NCI-H2227 (cell line): ENCODE measurements at regions not wholly inside any gene's neighbourhood (a gene's known extent, or its start where the extent isn't known, plus 50 kb on each side); places are given as distances from the start of the nearest gene placed in this dataset.
"Not testable (repeated sequence)": the region's sequence is repeated elsewhere in the genome, so short reads cannot be mapped to it uniquely, and the experiment has no call there.

Experiments
- DNase-seq: peaks from one replicate; lab custom pipeline; 2025; ENCODE audit not compliant: unreplicated experiment; lab: John Stamatoyannopoulos, UW

DNA sequence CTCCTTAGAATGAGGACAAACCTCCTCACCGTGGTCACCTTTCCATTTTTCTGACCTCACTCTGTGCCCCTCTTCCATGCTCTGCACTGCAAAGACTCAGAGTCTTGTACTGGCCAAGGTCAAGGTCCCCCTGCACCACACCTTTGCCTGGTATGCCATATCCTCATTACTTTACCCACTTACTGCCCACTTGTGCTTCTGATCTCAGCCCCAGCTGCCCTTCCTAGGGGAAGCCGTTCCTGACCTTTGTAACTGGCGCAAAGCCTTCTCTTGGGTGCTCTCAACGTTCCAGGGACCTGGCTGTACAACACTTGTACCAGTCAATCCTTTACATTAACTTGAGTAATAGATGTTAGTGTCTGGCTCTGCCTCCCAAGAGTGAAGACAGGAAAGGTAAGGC, 256.0 kb downstream of the SV2B start:
- DNase-seq, result no peak

DNA sequence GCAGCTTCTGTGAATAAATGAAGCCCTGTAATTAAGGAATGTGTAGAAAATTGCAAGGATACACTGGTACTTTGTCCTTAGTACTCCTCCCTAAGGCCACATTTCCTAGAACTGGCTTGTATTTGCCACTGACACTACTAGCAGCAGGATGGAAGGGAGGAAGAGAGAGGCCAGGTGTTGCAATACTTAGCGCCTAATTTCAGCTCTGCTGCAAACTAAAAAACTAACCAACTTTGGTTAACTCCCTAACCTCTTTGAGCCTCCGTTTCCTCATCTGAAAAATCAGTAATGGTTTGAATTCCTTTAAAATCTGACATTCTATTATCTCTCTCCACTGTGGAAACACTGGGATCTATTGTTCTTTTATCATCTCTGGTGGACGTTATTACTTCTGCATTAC, 257.0 kb downstream of the SV2B start:
- DNase-seq, result no peak

DNA sequence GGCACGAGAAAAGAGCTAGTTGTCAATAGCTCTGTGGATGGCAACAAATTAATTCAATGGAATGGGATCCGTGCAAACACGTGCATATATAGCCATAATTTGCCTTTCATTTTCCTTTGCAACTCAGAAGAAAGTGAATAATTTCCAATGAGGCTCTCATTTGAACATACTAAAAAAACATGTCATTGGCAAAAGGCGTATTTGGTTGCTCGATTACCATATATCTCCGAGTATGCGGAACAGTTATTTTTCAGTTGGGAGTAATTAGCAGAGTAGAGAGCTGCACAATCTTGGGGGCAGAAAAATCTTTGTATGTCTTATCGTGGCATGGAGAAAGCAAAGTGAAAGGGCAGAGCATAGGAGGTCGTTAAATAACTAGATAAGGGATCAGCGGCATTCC, 257.4 kb downstream of the SV2B start:
- no peak for DNase-seq

DNA sequence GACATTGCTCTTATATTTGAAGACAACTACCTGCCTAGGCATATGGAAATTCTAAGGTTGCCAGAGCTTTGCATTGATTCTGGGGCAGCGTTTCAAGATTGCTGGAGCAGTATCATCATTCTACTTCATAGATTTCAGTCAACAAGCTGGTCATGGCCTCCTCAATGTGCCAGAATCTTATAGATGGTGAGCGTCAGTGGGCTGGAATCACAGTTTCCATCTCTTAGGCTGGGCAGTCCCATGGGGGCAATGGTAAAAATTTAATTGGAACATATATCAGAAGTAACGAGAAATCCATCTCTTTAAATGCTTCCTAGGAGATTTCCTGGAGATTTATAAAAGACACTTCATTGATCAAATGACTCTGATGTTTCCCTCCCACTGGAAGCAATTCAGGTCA, 258.3 kb downstream of the SV2B start:
- DNase-seq, result no peak

DNA sequence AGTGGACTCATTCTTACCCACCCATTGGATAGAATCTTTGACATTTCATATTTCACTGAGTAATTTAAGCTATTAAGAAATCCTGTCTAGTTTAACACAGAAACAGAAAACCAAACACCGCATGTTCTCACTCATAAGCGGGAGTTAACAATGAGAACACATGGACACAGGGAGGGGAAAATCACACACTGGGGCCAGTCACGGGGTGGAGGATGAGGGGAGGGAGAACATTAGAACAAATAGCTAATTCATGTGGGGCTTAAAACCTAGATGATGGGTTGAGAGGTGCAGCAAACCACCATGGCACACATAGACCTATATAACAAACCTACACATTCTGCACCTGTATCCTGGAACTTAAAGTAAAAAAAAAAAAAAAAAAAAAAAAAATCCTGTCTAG, 261.6 kb downstream of the SV2B start:
- DNase-seq, result not testable (repeated sequence)

DNA sequence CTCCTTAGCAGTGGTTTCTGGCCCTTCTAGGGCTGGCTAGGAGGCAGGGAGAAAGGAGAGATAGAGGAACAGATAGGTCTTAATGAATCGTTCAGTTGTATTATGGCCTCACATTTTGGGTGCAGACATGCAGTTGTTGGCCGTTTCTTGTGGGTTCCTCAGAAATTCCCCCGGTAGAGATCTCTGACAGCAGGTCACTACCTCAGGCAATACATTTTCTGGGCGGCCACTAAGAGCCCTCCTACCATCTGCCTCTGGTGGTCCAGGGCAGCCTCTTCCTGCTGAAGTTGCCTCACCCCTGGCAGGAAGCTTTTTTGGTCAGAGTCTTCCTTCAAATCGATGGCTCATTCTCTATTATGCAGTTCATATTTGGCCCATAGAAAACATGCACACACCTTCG, 266.1 kb downstream of the SV2B start:
- no peak for DNase-seq

DNA sequence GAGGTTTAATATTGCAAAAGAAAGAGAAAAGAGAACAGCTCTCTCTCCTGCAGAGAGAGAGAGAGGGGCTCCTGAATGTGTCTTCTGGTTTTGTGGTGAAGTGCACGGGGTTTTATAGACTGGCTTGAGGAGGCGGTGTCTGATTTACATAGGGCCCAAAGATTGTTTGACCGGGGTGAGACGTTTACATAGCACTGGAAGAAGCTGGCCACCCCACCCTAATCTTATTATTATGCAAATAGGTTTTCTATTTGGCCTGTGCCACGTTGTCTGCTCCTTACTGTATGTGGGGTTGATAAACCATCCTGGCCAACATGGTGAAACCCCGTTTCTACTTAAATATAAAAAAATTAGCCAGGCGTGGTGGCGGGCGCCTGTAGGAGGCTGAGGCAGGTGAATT, 268.6 kb downstream of the SV2B start:
- no peak for DNase-seq

DNA sequence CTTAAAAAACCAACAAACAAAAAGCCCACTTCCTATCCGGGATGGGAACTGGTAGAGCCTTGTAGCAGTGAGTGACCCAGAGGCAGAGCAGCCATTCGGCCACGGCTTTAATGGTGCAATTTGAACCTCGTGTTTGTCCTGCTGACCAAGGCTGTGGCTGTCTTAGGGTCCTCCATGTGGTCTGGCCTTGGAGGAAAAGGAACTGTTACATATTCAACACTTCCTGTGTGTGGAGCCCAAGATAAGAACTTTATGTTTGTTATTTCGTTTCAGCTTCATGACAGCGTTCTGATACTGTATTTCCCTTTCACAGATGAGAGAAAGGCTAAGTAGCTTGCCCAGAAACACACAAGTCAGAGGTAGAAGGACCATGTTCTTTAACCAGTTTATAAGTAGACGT, 269.8 kb downstream of the SV2B start:
- DNase-seq, result no peak

DNA sequence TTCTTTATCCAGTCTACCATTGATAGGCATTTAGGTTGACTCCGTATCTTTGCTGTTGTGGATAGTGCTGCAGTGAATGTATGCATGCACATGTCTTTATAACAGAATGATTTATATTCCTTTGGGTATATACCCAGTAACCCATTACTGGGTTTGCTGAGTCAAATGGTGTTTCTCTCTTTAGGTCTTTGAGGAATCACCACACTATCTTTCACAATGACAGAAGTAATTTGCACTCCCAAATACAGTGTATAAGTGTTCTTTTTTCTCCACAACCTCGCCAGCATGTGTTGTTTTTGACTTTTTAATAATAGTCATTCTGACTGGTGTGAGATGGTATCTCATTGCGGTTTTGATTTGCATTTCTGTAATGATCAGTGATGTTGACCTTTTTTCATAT, 271.3 kb downstream of the SV2B start:
- not testable (repeated sequence) for DNase-seq

DNA sequence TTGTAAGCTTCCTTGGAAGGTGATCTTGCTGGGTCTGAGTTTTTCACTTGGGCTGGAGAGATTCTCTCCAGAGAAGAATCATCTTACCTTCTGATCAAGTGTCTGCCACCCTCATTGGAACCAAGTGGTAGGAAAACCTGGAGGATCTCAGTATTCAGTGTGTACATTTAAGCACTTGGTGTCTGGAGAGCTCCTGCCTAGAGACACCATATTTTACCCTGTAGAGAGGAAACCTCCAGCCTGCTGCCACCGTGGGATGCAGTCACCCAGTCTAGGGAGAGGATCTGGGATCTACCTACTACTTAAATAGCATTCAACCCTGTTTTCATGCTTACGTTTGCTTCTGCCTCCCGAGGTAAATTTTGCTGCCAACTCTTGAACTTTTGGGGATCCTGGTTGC, 274.3 kb downstream of the SV2B start:
- DNase-seq, result no peak

DNA sequence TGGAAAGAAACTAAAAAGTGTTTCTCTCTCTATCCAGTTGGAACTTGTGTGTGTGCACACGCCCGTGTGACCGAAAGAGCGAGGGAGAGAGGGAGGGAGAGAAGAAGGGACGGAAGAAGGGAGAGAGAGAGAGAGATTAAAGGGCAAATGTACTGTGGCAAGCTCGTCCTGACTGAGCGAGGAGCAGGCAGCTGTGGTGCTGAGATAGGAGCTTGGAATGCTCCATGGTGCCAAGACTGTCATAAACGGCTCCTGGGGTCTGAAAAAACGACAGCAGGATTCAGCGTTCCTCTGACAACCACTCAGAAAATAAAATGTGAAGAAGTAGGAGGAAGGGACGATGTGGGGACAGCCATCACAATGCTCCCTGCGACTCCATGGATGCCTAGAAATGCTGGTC, 276.0 kb downstream of the SV2B start:
- DNase-seq, result no peak

DNA sequence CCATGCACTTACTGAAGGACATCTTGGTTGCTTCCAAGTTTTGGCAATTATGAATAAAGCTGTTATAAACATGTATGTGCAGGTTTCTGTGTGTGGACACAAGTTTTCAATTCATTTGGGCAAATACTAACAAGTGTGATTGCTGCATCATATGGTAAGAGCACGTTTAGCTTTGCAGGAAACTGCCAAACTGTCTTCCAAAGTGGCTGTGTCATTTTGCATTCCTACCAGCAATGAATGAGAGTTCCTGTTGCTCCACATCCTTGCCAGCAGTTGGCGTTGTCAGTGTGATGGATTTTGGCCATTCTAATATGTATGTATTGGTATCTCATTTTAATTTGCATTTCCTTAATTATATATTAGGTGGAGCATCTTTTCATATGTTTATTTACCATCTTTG, 280.1 kb downstream of the SV2B start:
- DNase-seq, result no peak

DNA sequence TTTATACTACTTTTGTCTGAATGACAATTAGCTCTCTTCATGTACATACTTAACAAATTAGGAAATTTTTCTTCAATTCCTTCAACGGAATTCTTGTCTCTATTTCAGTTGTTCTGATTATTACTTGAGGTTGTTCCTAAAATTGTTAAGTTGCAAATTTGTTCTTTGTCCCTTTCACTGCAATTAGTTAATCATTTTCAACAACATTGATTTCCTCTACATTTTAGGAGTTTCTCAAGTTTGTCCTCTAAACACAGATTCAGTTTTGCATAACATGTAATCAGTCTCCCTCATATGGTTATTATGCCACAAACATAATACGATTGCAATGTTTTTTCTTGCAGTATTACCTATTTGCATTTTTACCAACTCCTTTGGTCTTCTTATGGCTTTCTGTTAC, 283.5 kb downstream of the SV2B start:
- no peak for DNase-seq

DNA sequence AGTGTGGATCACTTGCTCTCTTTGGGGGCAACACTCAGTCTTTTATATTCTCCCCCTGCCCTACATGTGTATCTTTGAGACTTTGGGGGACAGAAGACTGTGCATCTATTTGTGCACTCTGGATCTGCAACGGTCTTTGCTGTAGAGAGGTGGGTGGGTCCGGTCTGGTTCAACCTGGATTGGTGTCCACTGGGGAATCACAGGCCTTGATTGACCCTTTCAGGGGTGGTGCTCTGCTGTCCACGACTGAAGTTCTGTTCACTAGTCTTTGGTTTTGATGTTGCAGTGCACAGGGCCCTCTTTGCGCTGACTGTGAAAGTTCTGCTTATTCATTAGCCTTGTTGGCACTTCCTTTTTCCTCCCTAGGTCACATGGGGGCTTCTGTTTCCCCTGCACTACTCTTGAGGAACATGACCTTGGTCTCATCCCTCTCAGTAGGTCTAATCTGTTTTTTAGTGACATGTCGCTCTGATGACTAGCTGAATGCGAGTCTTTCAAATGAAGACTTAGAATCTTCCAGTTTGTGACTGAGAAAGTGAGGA, 284.2 kb downstream of the SV2B start:
- DNase-seq, result no peak

DNA sequence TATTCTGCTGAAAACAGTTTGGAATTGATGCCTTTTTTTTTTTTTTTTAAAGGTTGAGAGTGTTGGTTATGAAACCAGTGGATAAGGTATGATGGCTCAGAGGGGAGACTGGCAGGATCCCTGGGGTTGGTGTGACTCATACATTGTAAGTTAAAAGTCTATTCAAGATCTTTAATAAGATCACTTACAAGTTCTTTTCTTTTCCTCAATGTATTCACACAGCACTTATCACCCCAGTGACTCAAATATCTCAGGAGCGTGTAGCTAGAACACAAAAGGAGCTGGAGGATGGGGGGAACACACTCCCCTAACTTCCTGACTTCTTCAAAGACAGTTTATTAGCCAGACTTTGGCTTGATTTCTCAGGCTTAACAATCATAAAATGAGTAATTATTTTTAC, 285.3 kb downstream of the SV2B start:
- no peak for DNase-seq

DNA sequence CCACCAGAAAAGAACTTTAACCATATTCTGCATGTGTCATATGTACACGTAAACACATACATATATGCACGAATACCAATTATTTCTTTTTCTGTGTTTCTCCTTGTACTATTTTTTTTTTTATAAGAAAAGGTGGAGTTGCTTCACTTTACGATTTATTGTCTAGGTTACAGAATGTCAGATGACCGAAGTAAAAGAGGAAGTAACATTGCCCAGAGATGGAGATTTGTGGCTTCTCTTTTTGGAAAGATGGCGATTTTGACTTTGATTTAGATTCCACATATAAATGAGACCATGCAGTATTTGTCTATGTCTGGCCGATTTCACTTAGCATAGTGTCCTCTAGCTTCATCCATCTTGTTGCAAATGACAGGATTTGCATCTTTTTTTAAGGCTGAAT, 293.1 kb downstream of the SV2B start:
- no peak for DNase-seq

DNA sequence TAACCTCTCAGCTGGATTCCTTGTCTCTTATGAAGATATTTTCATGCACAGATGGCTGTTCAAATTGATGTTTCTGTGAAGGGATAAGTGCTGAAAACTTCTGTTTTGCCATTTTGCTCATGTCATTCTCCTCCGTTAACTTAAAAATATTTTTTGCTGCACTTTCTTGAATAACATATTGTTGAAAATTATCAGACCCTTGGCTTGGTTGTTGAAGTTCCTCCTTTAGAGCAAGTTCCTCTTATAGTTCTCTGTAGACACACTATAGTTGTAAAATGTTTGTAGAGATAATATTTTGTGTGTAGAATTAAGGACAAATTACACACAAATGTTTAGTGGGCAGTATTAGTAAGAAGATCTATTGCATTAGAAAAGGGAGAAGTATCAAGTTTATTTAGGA, 300.4 kb downstream of the SV2B start:
- no peak for DNase-seq

DNA sequence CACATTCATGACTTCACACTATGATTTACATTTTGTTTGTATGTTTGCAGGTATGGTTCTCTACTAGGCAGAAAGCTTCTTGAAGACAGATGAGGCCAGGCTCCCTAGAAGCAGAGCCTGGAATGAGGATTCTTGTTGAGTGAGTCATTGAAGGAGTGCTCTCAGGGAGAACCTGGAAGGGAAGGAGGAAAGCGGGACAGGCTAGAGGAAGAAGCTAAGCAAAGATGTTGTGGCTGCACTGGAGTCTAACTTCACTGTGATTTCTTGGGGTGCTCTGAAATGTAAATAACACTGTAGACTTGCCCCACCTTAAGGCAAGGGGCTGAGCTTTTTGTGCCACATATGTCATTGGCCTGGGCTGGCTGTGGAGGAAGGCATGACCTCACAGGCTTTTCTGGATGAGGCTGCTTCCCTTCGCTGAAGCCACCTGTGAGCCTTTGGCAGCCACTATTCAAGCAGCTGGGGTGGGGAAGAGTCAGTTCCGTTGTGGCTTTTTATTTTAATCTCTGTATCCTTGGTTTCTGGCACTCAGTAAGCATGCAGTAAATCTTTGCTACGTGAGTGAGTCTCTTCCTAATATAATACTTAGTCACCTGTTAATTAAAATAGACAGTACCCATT, 307.3 kb downstream of the SV2B start:
- DNase-seq, result no peak

DNA sequence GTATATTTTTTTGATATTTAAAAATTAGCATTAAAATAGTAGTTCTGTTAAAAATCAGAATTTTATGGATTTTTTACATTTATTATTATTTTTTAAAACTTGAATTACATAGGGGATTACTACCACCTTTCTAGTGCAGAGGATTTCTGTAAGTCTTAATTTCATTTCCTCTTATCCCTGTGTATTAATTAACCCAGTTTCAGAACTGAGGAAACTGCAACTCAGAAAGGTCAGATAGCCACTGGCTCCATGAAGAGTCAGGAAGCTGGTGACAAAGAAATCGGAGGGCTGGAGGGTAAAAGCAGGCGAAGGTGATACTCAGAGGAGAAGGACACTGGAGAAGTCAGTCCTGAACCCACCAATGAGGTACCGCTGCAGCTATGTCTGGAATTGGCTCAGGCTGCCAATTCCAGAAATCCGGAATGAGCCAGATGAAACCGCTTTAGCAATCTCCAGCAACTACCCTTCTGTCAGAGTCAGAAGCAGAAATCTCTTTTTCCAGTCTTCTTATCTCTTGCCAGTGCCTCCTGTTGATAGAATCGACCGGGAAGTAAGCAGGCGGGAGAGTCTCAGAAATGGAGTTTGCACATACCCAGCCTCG, 308.5 kb downstream of the SV2B start:
- DNase-seq, result no peak

DNA sequence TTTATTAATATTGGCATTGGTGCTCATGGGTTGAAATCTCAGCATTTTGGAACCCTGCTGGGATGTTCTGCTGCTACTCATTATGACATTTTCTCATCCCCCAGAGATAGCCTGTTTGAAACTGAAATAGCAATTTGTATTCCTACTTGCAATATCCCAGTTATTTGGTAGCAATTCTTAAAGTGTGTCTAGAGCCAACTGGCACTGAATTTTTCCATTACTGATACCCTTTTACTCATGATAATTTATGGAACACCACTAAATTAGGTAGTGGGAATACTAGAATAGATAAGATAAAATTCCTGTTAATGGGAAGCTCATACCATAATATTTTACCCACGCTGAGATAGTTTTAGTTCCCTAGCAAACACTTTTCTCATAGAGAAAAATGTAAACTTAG, 309.3 kb downstream of the SV2B start:
- no peak for DNase-seq

DNA sequence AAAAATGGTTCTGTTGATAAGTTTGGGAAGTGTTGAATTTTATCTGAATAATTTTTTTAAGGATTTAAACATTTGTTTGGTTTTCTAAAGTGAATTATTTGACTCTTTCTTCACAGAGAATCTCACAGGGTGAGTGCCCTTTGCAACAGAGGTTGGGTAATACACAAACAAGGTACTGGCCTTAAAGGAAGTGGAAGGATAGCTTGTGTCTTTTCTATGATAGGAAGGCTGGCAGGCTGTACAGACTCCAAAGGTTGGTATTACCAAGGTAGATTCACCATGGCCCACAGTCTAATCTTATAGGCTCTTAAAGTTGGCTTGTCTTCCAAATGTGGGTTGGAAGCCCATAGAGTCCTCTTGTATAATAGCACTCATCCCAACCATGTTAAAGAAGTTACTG, 311.5 kb downstream of the SV2B start:
- no peak for DNase-seq

DNA sequence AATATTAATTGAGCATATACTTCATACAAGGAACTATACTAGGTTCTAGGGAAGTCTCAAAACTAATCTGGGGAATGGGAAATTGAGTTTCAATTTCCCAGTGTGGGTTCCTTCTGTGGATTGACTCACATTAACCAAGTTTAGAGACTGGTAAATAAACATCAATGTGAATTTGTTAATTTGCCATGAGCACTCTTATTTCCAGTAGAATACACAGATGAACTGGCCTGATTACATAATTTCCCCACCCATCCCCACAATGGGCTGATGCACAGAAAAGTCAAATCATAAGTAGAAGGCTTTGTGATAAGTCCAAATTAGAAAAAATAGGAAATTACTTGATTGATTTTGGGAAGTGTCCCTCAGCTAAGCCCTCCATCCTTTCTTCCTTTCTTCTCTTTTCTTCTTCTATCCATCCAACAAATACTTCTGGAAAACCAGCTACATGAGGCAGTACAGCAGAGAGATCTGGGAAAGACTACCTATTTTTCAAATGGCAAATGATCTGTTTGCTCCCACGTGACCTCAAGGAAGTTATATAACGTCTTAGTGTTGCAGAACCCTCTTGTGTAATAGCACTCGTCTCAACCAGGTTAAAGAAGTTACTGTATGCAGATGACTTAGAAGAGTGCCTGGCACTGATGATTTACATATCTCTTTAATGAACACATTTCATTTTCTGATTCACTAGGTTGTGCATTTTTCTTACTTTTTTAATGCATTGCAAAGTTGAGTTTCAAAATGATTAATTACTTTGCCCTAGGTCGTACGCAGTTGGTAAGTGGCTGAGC, 312.3 kb downstream of the SV2B start:
- no peak for DNase-seq
